Inflammatory macrophage (primary cell): ENCODE measurements at regions not wholly inside any gene's neighbourhood (a gene's known extent, or its start where the extent isn't known, plus 50 kb on each side); places are given as distances from the start of the nearest gene placed in this dataset.
"Not testable (repeated sequence)": the region's sequence is repeated elsewhere in the genome, so short reads cannot be mapped to it uniquely, and the experiment has no call there.

Experiments used
- DNase-seq, 2 donors: peaks; one replicate each; pipeline ENCODE4 v3.0.0-alpha.2; 2020 to 2022

DNA sequence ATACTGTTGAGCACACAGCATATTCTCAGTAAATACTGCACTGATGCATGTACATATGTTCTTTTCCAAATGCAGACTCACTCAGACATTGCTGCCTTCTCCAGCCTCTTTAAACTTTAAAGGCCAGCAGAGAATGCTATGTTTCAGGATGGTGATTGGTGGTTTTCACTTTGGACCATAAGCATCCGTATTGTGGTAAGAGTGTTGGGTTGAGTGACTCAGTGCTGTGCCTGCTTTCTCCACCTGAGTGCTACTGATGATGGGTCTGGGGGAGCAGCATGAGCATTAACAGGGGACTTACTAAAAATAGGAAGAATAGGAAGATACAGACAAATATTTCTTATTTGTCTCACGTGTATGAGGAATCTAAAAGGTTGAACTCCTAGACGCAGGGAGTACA is 56.3 kb upstream of the ZNF92 start:
- DNase-seq, result no peak

DNA sequence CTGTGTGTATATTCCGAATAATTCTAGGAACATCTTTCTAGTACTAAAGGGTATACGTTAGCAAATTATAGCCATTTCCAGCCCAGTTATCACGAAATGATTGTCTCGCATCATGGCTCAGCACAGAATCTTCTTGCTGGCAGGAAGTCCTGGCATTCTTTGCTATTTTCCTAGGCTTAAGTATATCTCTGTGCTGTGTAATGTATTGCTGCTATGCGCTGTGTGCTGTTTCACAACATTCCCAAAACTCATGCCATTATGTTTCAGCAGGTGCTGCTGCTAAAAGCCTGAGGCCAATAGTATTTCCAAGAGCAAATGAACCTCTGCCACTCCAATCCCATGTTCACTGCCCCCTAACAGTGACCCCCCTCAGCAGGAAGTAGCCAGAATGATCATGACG is 62.9 kb upstream of the ZNF92 start:
- DNase-seq, result no peak

DNA sequence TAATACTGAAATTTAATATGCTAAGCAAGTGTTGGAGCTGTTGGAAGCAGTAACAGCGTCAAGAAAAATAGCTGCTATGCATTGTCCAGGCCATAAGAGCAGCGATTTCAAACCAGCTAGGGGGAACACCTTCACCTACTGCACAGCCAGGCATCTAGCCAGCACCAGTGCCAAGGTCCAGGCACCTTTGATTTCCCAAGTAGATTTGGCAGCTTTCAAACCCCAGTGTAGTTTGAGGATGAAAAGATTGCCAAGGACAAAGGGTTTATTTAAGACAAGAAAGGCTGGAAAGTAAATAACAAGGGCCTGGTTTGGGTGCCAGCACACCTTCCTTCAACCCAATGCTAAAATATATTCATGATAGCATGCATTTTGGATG is 65.4 kb upstream of the ZNF92 start:
- DNase-seq, result no peak

DNA sequence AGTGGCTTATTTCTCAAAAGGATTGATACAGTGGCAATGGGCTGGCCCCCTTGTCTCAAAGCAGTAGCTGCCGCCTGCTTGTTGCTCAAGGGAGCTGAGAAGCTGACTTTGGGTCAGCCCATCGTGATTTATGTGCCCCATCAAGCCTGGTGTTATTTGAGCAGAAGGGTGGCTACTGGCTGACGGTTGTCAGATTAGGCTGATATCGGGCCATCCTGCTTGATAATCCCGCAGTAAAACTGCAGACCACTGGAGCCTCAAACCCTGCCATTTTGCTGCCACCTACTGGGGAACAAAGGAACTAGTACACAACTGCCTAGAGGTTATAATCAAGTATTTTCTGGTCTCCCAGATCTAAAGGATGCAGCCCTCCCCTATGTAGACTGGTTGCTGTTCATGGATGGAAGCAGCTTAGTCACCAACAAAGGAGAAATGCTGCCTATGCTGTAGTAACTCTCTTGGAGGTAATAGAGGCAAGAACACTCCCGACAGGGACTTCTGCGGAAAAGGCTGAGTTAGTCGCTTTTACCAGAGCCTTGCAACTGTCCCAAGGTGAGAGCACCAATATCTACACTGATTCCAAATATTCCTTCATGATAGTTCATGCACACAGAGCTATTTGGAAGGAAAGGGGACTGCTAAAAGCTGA is 65.9 kb upstream of the ZNF92 start:
- peak in 1 of 2 donors; percentile 47 for DNase-seq

DNA sequence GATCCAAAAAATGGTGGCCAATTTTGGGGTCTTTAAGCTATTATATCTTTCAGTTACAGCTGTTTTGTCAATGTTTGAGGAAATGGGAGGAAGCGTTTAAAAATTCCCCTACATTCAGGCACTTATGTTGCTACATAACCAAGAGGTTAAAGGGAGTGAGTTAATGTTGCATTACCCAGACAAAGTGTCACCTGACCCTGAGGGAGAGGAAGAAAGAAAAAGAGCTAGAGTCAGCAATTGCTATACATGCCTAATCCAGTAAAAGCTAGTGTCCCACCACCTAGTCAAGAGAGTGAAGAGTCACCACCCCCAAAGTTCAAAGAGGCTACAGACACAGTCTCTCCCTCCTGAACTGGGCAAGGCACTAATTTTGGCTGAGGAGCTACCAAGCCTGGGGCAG is 69.5 kb upstream of the ZNF92 start:
- DNase-seq, result no peak

DNA sequence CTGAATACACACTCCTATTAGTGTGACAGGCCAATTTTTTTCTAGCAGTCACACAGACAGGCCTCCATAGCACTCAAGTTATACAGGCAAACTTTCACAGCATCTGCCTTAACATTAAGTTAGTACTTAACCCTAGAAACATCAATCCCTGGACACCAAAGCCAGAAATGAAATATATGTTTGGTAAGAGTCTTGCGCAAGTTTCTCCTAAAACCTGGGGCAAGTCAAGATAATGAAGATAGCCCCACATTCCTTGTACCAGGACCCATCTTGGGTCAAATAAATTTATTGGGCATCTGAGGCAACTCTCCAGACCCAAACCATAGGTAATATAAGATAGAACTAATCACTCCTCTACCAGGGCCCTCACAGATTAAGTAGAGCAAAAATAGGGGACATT is 70.8 kb upstream of the ZNF92 start:
- DNase-seq, result no peak

DNA sequence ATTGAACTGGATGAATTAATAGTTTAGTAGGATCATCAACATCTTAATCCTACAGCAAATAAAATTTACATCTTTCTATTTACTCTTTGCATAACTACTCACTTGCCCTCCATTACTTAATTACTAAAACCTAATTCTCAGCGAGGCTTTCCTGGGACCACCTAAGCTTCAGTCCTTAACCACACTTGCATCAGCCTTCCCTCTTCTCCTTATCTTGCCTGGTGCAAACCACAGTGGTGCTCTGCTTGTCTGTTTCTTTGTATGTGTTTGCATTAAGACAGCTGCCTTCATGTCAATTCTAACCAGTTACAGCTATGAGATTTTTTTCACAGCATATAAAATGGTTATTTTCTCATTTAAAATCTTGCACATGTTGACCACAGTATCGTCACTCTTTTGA is 72.6 kb upstream of the ZNF92 start:
- DNase-seq, result no peak

DNA sequence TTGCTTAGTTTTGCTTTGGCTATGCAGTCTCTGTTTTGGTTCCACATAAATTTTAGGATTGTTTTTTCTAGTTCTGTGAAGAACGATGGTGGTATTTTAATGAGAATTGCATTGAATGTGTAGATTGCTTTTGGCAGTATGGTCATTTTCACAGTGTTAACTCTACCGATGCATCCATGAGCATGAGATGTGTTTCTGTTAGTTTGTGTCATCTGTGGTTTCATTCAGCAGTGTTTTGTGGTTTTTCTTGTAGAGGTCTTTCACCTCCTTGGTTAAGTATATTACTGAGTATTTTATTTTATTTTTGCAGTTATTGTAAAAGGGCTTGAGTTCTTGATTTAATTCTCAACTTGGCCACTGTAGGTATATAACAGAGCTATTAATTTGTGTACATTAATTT is 78.2 kb upstream of the ZNF92 start:
- DNase-seq, result no peak

DNA sequence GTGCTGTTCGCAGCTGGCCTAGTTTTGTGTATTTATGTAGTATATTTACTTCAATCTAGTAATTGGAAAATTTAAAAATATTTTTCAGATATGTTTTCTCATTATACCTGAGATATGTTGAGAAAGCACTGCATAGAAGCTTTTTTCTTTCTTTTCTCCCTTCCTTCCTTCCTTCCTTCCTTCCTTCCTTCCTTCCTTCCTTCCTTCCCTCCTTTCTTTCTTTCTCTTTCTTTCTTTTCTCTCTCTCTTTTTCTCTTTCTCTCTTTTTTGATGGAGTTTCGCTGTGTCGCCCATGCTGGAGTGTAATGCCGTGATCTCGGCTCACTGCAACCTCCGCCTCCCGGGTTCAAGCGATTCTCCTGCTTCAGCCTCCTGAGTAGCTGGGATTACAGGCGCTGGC is 83.3 kb upstream of the ZNF92 start:
- not testable (repeated sequence) for DNase-seq

DNA sequence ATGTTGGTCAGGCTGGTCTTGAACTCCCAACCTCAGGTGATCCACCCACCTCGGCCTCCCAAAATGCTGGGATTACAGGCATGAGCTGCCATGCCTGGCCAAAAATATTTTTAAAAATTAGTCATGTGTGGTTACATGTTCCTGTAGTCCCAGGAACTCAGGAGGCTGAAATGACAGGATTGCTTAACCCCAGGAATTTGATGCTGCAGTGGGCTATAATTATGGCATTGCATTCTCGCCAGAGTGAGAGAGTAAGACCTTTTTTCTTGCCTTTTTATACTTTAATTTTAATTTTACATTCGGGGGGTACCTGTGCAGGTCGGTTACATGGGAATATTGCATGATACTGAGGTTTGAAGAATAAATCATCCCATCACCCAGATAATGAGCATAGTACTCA is 86.6 kb upstream of the ZNF92 start:
- no peak for DNase-seq

DNA sequence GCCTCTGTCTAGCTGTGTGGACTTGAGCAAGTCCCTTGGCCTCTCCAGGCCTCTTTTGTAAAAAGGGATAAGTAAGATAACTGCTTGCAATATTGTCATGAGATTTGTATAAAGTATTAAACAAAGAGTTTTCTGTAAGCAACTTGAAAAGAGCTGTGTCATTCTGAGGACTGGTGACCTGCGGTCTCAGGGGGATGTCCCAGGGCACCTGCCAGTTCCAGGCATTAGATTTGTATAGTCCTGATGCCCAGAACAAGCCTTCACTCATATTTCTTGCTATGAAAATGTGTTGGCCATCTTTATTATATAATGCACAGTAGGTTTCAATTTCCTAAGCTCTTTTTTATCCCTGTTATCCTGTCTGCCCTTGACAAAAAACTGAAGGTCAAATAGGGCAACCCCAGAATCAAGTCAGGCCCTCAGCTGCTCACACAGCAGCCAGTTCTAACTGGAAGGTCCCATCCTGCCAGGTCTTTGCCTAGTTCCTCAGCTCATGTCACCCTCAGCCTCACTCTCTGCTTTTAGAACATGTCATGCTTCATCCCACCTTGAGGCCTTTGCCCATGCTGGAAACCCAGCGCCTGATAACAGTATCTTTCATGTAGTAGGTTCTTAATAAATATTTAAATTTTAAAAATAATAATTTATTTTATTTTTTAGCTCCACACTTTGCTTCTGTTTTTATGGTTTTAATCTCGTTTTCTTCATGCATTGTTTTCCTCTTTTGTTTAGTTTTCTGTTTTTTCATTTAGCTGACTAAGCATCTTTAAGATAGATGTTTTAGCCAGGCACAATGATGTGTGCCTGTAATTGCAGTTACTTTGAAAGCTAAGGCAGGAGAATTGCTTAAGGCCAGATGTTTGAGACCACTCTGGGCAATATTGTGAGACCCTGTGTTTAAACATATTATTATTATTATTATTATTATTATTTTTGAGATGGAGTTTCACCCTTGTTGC is 87.5 kb upstream of the ZNF92 start:
- no peak for DNase-seq

DNA sequence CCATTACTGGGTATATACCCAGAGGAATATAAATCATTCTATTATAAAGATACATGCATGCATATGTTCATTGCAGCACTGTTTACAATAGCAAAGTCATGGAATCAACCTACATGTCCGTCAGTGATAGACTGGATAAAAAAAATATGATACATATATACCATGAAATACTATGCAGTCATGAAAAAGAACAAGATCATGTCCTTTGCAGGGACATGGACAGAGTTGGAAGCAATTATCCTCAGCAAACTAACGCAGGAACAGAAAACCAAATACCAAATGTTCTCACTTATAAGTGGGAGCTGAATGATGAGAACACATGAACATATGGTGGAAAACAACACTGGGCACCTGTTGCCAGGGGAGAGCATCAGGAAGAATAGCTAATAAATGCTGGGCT is 88.4 kb upstream of the ZNF92 start:
- DNase-seq, result not testable (repeated sequence)

DNA sequence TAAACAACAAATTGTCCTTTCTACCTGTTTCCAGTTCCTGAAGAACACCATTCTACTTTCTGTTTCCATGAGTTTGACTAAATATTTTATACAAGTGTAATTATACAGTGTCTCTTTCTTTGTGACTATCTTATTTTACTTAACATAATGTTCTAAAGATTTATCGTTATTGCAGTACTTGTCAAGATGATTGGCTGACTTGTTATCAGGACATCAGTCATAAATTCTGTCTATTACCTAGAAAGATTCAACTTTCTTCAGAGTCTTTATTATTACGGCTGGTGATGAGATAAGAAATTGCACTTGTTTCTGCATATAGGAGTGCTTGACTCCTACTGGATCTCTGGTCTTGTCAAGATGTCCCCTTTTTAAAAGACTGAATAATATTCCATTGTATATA is 93.9 kb upstream of the ZNF92 start:
- DNase-seq, result no peak

DNA sequence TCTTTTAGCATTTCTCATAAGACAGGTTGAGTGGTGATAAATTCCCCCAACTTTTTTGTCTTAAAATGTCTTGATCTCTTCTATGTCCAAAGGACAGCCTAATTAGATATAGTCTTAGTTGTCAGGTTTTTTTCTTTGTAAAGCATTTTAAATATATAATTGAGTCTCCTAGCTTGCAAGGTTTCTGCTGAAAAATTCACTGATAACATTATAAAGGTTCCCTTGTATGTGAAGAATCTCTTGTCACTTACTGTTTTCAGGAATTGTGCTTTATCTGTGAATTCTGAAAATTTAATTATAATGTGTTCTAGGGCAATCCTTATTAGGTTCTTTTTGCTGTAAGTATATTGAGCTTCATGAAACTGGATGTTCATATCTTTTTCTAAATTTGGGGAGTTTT is 96.8 kb upstream of the ZNF92 start:
- DNase-seq, result no peak

DNA sequence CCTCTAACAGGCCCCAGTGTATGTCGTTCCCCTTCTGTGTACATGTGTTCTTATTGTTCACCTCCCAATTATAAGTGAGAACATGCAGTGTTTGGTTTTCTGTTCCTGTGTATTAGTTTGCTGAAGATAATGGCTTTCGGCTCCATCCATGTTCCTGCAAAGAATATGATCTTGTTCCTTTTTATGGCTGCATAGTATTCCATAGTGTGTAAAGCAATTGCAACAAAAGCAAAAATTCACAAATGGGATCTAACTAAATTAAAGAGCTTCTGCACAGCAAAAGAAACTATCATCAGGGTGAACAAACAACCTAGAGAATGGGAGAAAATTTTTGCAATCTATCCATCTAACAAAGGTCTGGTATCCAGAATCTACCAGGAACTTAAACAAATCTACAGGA is 102.2 kb upstream of the ZNF92 start:
- not testable (repeated sequence) for DNase-seq

DNA sequence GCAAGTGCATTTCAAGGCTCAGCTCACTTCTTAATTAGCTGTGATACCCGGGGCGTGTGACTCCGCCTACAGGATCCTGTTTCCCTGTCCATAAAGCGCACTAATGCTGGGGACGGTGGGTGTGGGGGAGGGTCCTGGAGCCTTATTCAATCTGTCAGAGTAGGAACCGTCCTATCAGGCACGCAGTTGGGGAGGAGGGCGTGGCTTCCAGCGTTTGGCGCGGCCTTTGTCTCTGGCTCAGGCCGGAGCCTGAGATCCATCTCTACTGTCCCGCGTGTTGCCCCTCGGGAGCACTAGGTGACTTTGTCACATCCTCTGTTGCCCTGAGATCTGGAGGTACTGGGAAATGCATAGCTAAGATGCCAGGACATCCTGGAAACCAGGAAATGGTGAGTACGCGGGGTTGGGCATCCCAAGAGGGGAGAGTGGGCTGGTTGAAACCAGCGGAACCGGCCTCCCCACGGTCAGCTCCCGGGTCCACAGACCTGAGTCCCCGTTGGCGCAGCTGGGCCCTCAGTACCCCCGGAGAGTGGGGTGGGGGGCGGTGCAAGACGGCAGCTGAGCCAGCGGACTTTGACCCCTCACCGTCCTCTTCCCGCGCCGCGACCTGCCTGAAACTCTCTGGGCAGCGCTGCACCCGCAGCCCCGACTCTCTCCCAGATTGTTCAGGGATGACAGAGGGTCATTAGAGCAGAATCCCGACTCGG is 104.4 kb upstream of the ZNF92 start:
- no peak for DNase-seq

DNA sequence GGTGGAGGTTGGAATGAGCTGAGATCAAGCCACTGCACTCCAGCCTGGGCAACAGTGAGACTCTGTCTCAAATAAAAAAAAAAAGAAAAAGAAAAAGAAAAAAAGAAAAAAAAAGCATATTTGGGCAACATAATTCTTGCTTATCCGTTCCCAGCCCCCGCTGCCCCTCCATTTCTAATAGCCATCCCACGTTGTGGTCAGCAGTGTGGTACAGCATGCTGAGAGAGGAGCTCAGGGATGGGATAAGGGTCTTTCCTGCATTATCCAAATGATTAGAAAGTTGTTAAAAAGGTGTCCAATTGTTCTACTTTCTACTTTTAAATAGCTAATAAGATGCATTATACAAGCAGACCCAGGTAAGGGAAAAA is 104.9 kb upstream of the ZNF92 start:
- no peak for DNase-seq

DNA sequence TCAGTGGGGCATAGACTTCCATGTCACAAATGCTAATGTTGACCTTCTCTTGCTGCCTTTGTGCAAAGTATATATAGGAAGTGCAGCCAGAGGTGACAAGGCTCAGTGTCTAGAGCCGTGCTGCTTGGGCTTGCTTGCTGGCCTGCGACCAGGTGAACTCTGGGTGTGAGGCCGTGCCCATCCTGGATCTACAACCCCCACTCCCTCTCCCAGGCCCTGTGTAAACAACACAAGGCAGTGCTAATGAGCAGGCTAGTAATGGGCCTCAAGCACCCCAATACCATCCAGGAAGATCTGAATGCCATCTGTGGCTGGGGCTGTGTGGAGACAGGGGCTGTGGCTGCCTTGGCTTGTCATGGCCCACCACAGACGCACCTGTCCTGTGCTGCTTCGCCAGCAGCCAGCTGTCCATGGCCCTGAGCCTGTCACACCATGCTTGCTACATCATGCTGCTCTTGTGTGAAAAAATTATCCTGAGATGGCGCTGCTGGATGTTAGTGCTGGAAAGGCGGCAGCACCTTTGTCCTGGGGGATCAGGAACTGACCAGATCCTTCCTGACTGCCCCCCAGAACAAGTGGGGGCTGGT is 107.6 kb upstream of the ZNF92 start:
- no peak for DNase-seq

DNA sequence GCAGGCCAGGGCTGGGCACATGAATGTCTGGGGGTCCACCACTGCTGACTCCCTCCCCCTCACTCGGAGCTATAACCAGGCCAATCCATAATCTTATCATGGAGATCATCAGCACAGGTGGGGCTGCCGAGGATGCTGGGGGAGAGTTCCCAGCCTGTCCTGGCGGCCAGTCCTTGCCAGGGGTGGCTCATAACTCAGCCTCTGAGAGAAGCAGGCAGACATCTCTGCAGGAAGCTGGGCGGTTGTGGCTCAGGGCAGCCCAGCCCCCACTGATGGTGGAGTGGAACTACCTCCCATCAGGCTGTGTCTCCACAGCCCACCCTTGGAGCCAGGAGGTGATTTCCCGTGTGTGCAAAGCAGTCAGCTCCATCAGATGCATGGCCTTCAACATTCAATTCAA is 109.4 kb upstream of the ZNF92 start:
- DNase-seq, result no peak

DNA sequence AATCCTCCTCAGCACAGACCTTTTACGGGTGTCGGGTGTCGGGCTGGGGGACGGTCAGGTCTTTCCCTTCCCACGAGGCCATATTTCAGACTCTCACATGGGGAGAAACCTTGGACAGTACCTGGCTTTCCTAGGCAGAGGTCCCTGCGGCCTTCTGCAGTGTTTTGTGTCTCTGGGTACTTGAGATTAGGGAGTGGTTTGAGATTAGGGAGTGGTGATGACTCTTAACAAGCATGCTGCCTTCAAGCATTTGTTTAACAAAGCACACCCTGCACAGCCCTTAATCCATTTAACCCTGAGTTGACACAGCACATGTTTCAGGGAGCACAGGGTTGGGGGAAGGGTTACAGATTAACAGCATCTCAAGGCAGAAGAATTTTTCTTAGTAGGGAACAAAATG is 113.0 kb upstream of the ZNF92 start:
- DNase-seq, result not testable (repeated sequence)

DNA sequence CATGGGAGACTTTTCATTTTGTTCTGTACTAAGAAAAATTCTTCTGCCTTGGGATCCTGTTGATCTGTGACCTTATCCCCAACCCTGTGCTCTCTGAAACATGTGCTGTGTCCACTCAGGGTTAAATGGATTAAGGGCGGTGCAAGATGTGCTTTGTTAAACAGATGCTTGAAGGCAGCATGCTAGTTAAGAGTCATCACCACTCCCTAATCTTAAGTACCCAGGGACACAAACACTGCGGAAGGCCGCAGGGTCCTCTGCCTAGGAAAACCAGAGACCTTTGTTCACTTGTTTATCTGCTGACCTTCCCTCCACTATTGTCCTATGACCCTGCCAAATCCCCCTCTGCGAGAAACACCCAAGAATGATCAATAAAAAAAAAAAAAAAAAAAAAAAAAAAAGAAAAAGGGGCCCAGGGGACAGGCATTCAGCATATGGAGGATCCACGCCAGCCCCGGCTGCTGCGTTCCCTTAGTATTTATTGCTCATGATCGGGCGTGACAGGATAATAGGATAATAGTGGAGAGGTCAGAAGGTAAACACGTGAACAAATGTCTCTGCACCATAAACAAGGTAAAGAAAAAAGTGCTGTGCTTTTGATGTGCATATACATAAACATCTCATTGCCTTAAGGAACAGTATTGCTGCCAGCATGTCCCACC is 113.7 kb upstream of the ZNF92 start:
- DNase-seq, result not testable (repeated sequence)

DNA sequence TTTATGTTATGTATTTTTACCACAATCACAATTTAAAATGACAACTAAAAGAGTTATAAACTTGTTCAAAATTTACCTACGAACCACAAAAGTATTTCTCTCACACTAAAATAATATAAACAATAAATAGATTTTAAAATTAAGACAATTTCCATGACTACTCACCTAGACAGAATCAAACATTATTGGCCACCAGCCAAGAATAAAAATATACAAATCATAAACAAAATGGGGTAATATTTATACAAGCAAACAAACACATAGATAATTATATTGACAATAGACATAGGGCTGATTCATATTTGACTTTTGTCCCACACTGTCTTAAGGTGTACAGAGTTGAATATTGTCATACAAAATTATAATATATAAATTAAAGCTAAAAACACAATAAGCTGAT is 119.6 kb upstream of the ZNF92 start:
- DNase-seq, result no peak
